HG02970 (cell line): ENCODE measurements at regions not wholly inside any gene's neighbourhood (a gene's known extent, or its start where the extent isn't known, plus 50 kb on each side); places are given as distances from the start of the nearest gene placed in this dataset.
A peak's percentile ranks its signal among the peaks of the same experiment; 100 is the strongest.

ENCODE experiments used
- ATAC-seq: cut with Tn5 transposase; IDR thresholded peaks from one replicate; pipeline ENCODE4 v1.9.1; 2021; ENCODE audit warnings: mild to moderate bottlenecking, moderate library complexity, moderate number of reproducible peaks; ENCODE audit not compliant: unreplicated experiment, low FRiP score

GRCh38 chr4:176002007-176002613, 63.5 kb upstream of the WDR17 start:
- peak; percentile 74 for ATAC-seq

DNA sequence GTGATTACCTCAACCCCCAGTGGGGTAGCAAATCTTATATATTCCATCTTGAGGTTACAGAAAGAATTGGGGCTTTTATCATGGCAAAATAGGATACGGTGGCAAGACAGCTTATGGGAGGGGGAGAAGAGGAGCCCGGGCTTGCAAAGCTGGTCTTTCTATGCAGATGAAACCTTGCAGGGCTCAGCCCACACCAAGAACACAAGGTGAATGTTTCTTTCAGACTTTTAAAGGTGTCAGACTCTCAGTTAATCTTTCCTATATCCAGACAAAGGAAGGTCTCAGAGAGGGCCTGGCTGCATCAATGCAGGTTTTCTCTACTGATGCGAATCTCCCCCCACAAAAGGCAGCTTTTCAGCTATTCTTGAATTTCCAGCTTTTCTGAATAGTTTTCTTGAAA, 59.9 kb upstream of the WDR17 start:
- no peak for ATAC-seq

DNA sequence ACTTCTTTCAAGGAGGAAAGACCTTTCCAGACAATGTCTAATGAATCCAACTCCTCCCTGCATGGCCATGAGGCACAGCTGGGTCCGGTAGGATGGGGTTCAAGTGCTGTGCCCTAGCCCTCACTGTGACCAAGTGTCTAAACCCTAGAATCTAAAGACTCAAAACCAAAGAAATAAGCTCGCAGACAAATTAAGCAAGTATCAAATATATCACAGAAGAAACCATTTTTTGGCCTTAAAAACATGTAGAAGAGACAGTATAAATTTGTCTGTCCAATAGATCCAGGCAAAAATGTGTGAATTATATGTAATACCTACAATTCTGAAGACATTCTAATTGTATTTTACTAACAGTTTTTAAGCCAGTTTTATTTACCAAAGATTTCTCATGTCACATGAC, 56.4 kb upstream of the WDR17 start:
- ATAC-seq, result no peak

DNA sequence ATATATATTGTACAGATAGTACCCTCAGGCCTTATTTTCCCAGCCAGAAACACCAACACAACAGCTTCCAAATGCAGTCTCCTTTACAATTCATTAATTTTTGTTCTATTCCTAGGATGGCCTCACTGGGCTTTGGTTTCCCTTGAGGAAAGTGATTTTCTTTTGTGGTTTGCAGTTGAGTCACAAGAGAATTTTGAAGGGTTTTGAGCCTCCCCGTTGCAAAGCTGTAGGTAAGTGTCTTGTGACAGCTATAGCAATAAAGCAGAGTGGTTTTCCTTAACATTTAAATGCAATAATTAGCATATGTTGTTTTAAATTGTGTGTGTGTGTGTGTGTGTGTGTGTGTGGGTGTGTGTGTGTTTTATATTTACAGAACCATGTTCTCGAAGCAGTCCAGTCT, 54.1 kb upstream of the WDR17 start:
- no peak for ATAC-seq

DNA sequence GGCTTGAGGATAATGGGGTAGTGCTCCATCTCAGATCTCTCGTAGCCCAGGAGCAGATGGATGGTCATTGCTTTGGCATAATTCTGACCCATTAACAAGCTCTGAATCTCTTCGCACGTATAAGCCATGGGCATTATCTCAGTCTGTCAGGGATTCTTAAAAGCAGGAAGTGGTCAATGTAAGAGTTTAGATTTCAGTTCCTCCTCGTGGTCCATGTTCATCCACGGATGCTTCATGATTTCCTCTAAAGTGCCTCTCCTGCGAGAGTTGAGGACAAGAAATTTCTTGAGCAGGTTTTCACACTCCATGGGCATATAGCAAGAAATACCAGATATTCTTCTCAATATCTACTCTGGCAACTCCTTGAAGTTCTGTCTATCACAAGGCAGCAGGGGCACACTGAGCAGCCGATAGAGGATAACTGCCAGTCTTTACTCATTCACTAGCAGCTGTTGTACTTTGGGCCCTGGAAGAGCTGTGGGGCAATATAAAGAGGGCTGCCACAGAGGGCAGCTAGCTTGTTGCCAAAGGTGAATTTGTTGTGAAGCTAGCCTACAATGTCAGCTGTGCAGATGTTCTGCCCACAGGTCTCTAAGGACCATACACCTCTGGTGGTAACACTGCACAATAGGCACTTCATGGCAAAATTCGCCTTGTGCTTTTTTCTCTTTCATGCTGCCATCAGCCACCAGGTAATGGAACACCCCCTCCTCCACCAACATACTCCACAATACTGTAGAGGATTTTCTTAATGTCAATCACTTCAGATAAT, 52.0 kb upstream of the WDR17 start:
- peak; percentile 82 for ATAC-seq

DNA sequence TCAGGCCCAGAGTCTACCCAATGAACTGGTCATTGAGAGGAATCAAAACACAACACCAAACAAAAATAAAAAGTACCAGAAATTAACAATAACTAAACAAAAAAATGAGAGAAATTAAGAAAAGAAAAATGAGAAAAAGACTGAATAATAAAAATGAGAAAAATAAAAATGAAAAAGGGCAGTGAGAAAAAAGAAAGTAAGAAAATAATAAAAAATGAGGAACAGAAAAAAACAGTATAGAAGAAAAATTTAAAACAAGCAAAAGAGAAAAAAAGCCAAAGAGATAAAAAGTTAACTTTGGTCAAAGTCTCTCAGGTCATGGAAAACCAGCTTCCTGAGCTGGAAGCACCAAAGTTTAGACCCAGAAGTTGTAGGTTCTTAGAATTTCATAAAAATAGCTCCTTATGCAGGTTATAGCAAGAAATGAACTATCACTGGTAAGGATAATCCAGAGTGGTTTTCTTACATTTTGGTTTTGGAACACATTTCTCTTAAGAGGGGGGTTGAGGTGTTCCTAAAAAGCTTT, 51.0 kb upstream of the WDR17 start:
- ATAC-seq, result no peak
